Adrenal gland (tissue), 9 donors: ENCODE measurements at regions not wholly inside any gene's neighbourhood (a gene's known extent, or its start where the extent isn't known, plus 50 kb on each side); places are given as distances from the start of the nearest gene placed in this dataset.

Source experiments
- DNase-seq, 7 donors: peaks; one replicate each; pipeline ENCODE4 v3.0.0-alpha.2; 2019 to 2020
- H3K27ac ChIP-seq, 5 donors: fragments of 200-600 bp; sonication (generic) in 4 of 5; 1 replicate in 3 of 5; 2 replicates in 2 of 5; pipeline versions ENCODE4 v1.5.1 to v1.8.0; 2016 to 2020; ENCODE audit warnings: mild to moderate bottlenecking in 1 of 5
- H3K27me3 ChIP-seq: fragments of 200-600 bp; 2 replicates; pipeline ENCODE4 v1.8.0; 2021
- H3K36me3 ChIP-seq, 2 donors: fragments of 200-600 bp; replicated peaks in 1 of 2; 1 replicate in 1 of 2; 2 replicates in 1 of 2; pipeline versions ENCODE4 v1.5.1 to v1.8.0; 2018 to 2022
- H3K4me1 ChIP-seq, 2 donors: fragments of 200-600 bp; replicated peaks in 1 of 2; 1 replicate in 1 of 2; 2 replicates in 1 of 2; pipeline versions ENCODE4 v1.5.1 to v1.8.0; 2018 to 2021
- H3K4me3 ChIP-seq, 4 donors: fragments of 200-600 bp; sonication (generic) in 3 of 4; one replicate each; pipeline ENCODE4 v1.5.1; 2016 to 2018
- H3K9me3 ChIP-seq, 3 donors: fragments of 200-600 bp; sonication (generic) in 1 of 3; replicated peaks in 1 of 3; 1 replicate in 2 of 3; 2 replicates in 1 of 3; pipeline versions ENCODE4 v1.5.1 to v1.8.0; 2016 to 2021
- POLR2A ChIP-seq, 2 donors: fragments of 450-650 bp; IDR thresholded peaks; one replicate each; pipeline ENCODE4 v1.6.1; 2017; ENCODE audit warnings: antibody characterized with exemption in 2 of 2, mild to moderate bottlenecking in 2 of 2, moderate library complexity in 1 of 2
- WGBS, 4 donors: extraction: QIAGEN DNeasy Blood & Tissue Kit in 2 of 4; methylation state at CpG; one replicate each; pipeline versions ENCODE4 v1.1.5 to v1.1.7; 2013 to 2017; 5-methylcytosine and 5-hydroxymethylcytosine counted together
- intact Hi-C, 2 donors: fragments of 100-400 bp; cut with DNase I; formaldehyde crosslinking; loops; one replicate each; pipeline versions ENCODE4 v1.14.1 to v1.15.0; 2022 to 2023
- TF ChIP-seq, protein P1 (sequence below), 6 experiments: fragments of 450-650 bp in 4 of 6; fragments of 200-600 bp in 2 of 6; sonication (generic) in 1 of 6; IDR thresholded peaks; 1 replicate in 5 of 6; 2 replicates in 1 of 6; pipeline versions ENCODE4 v1.5.1 to v1.8.0; 2016 to 2021; ENCODE audit warnings: antibody characterized with exemption in 6 of 6, mild to moderate bottlenecking in 2 of 6, moderate library complexity in 1 of 6
- donor health status: healthy with polysubstance abuse.
- donor health status: Bipolar disorder and iron deficiency.
- donor health status: DM: yes; HTN: yes; CAD: no.
- donor health status: DM: no; HTN: no; CAD: no.
- donor health status: DM: no; HTN: no; CAD: no.

DNA sequence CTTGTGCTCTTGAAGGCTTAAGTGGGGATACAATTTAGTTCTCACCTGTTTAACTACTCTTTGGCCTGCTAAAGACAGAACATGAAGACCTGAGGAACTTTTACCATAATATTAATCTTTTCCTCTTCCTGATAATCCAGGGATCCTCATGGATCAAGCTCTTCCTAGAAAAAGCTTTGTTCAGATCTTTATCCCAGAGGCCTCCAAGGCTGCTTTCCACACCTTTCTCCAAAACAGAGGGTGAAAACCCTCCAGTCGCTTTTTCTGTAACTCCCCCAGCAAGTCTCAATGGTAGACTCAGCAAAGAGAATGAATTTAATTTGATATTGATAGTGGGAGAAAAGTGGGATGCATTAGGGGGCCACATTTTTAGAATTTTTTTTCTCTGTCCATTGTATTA is 203.6 kb downstream of the CGGBP1 start:
- Histone ChIP-seq H3K27me3 (no peaks in the 10 kb centered on the region), H3K4me1 (no peaks in the 10 kb centered on the region), H3K9me3 (no peaks in the 10 kb centered on the region), H3K36me3 (no peaks in the 10 kb centered on the region), H3K27ac (no peak overlapping the region), H3K4me3 (no peak overlapping the region)
- DNase-seq = no peak
- intact Hi-C loops = no loop called here
- 44 to 67% (median 63%) methylated on average over 1 of the region's 1 CpG for WGBS, 4 donors
- TF ChIP-seq, protein P1, sequence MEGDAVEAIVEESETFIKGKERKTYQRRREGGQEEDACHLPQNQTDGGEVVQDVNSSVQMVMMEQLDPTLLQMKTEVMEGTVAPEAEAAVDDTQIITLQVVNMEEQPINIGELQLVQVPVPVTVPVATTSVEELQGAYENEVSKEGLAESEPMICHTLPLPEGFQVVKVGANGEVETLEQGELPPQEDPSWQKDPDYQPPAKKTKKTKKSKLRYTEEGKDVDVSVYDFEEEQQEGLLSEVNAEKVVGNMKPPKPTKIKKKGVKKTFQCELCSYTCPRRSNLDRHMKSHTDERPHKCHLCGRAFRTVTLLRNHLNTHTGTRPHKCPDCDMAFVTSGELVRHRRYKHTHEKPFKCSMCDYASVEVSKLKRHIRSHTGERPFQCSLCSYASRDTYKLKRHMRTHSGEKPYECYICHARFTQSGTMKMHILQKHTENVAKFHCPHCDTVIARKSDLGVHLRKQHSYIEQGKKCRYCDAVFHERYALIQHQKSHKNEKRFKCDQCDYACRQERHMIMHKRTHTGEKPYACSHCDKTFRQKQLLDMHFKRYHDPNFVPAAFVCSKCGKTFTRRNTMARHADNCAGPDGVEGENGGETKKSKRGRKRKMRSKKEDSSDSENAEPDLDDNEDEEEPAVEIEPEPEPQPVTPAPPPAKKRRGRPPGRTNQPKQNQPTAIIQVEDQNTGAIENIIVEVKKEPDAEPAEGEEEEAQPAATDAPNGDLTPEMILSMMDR (IDR thresholded peaks at IDR 0.05) = no peak
- no peak for TF ChIP-seq POLR2A (IDR thresholded peaks at IDR 0.05)

DNA sequence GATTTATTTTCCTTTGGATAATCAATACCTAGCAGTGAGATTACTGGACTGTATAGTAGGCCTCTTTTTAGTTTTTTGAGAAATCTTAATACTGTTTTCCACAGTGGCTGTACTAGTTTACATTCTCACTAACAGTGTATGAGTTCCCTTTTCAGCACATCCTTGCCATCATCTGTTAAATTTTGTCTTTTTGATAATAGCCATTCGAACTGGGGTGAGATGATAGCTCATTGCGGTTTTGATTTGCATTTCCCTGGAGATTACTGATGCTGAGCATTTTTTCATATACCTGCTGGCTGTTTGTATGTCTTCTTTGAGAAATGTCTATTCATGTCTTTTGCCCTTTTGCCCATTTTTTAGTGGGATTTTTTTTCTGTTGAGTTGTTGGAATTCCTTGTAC is 210.8 kb downstream of the CGGBP1 start:
- no peak overlapping the region for H3K4me3 ChIP-seq
- WGBS, 4 donors = 61 to 74% (median 68%) methylated on average over 2 of the region's 2 CpGs
- H3K36me3 ChIP-seq = no peaks in the 10 kb centered on the region
- no peaks in the 10 kb centered on the region for H3K27me3 ChIP-seq
- no peak for TF ChIP-seq POLR2A (IDR thresholded peaks at IDR 0.05)
- TF ChIP-seq, protein P1 (IDR thresholded peaks at IDR 0.05) = no peak
- H3K9me3 ChIP-seq = no peaks in the 10 kb centered on the region
- no peak for DNase-seq
- intact Hi-C loops = no loop called here
- no peaks in the 10 kb centered on the region for H3K4me1 ChIP-seq
- H3K27ac ChIP-seq = no peak overlapping the region

DNA sequence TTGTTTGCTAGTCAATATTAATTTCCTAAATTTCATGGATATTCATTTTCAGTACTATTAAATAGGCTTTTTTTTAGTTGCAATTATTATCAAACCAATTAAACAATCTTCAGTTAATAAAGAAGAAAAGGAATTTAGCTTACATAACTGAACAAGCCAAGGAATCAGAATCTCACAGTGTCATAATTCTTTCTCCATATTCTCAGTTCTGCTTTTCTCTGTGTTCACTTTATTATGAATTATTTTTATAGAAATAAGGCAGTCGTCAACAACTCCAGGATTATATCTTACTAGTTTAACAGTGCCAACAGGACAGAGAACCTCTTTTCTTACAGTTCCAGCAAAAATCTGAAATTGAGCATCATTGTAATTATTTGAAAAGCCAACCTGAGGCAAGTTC is 221.7 kb downstream of the CGGBP1 start:
- no peaks in the 10 kb centered on the region for H3K9me3 ChIP-seq
- no peak overlapping the region for H3K27ac ChIP-seq
- H3K4me3 ChIP-seq = no peak overlapping the region
- H3K27me3 ChIP-seq = no peaks in the 10 kb centered on the region
- 25 to 56% (median 27%) methylated on average over 1 of the region's 1 CpG for WGBS, 4 donors
- no peak for TF ChIP-seq POLR2A (IDR thresholded peaks at IDR 0.05)
- TF ChIP-seq, protein P1 (IDR thresholded peaks at IDR 0.05) = no peak
- no peaks in the 10 kb centered on the region for H3K36me3 ChIP-seq
- no peaks in the 10 kb centered on the region for H3K4me1 ChIP-seq
- no peak for DNase-seq
- intact Hi-C loops = no loop called here

DNA sequence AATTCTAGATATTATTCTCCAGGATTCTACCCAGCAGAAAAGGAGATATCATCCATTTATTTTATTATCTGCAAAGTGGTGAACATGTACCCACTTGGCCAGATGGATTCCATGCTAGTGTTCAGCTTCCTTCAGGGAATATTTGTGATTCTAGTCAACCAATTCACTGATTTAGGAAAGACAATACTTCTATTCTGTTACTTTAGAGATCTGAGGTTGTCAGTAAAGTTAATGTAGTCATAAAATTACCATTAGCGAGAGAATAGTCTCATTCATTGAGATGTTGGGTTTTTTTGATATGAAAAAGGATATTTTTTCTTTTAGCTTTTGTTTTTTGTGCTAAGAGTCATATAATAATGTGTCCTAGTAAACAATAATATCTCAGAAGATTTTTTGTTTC is 222.8 kb downstream of the CGGBP1 start:
- no peak overlapping the region for H3K4me3 ChIP-seq
- intact Hi-C loops = no loop called here
- H3K9me3 ChIP-seq = no peaks in the 10 kb centered on the region
- no peak for DNase-seq
- no peak overlapping the region for H3K27ac ChIP-seq
- no peaks in the 10 kb centered on the region for H3K36me3 ChIP-seq
- WGBS, 4 donors = 66 to 79% (median 73%) methylated on average over 1 of the region's 1 CpG
- no peaks in the 10 kb centered on the region for H3K4me1 ChIP-seq
- H3K27me3 ChIP-seq = no peaks in the 10 kb centered on the region
- TF ChIP-seq, protein P1 (IDR thresholded peaks at IDR 0.05) = no peak
- no peak for TF ChIP-seq POLR2A (IDR thresholded peaks at IDR 0.05)
